Eye (tissue), 1 donor: ENCODE measurements at regions not wholly inside any gene's neighbourhood (a gene's known extent, or its start where the extent isn't known, plus 50 kb on each side); places are given as distances from the start of the nearest gene placed in this dataset.
"Not testable (repeated sequence)": the region's sequence is repeated elsewhere in the genome, so short reads cannot be mapped to it uniquely, and the experiment has no call there.

Experiments
- DNase-seq: peaks from one replicate; pipeline ENCODE4 v3.0.0-alpha.2; 2015

GRCh38 chr1:221478050-221478949 is 263.6 kb downstream of the DUSP10 start:
- DNase-seq, result peak; percentile 63

GRCh38 chr1:221487781-221488524 is 253.9 kb downstream of the DUSP10 start:
- DNase-seq, result no peak

GRCh38 chr1:221488550-221488949 is 253.3 kb downstream of the DUSP10 start:
- no peak for DNase-seq

- DNase-seq, result no peak
These were observed 247.2 kb downstream of the DUSP10 start for GRCh38 chr1:221494670-221495069.

GRCh38 chr1:221497046-221497445 is 244.8 kb downstream of the DUSP10 start:
- no peak for DNase-seq

- no peak for DNase-seq
These were observed 238.6 kb downstream of the DUSP10 start for GRCh38 chr1:221503268-221503667.

GRCh38 chr1:221509575-221510355 is 232.1 kb downstream of the DUSP10 start:
- no peak for DNase-seq

- DNase-seq, result no peak
These were observed 230.9 kb downstream of the DUSP10 start for GRCh38 chr1:221510793-221511503.

GRCh38 chr1:221511797-221512196 is 230.1 kb downstream of the DUSP10 start:
- peak; percentile 9 for DNase-seq

GRCh38 chr1:221514806-221515205 is 227.1 kb downstream of the DUSP10 start:
- DNase-seq, result no peak

GRCh38 chr1:221515496-221515895 is 226.4 kb downstream of the DUSP10 start:
- no peak for DNase-seq

GRCh38 chr1:221517961-221518360 is 223.9 kb downstream of the DUSP10 start:
- DNase-seq, result no peak

GRCh38 chr1:221520250-221520649 is 221.6 kb downstream of the DUSP10 start:
- DNase-seq, result no peak

GRCh38 chr1:221521686-221522085 is 220.2 kb downstream of the DUSP10 start:
- DNase-seq, result no peak

GRCh38 chr1:221522529-221522940 is 219.4 kb downstream of the DUSP10 start:
- DNase-seq, result no peak

GRCh38 chr1:221525749-221526148 is 216.1 kb downstream of the DUSP10 start:
- DNase-seq, result no peak

GRCh38 chr1:221527302-221527701 is 214.6 kb downstream of the DUSP10 start:
- DNase-seq, result no peak

- DNase-seq, result no peak
These were observed 213.8 kb downstream of the DUSP10 start for GRCh38 chr1:221527886-221528624.

GRCh38 chr1:221530159-221530558 is 211.7 kb downstream of the DUSP10 start:
- not testable (repeated sequence) for DNase-seq

- DNase-seq, result no peak
These were observed 211.1 kb downstream of the DUSP10 start for GRCh38 chr1:221530791-221531190.

GRCh38 chr1:221532071-221532773 is 209.7 kb downstream of the DUSP10 start:
- DNase-seq, result no peak
